ENCODE measurements at regions not wholly inside any gene's neighbourhood (a gene's known extent, or its start where the extent isn't known, plus 50 kb on each side); places are given as distances from the start of the nearest gene placed in this dataset.
A peak's percentile ranks its signal among the peaks of the same experiment; 100 is the strongest.

DNA sequence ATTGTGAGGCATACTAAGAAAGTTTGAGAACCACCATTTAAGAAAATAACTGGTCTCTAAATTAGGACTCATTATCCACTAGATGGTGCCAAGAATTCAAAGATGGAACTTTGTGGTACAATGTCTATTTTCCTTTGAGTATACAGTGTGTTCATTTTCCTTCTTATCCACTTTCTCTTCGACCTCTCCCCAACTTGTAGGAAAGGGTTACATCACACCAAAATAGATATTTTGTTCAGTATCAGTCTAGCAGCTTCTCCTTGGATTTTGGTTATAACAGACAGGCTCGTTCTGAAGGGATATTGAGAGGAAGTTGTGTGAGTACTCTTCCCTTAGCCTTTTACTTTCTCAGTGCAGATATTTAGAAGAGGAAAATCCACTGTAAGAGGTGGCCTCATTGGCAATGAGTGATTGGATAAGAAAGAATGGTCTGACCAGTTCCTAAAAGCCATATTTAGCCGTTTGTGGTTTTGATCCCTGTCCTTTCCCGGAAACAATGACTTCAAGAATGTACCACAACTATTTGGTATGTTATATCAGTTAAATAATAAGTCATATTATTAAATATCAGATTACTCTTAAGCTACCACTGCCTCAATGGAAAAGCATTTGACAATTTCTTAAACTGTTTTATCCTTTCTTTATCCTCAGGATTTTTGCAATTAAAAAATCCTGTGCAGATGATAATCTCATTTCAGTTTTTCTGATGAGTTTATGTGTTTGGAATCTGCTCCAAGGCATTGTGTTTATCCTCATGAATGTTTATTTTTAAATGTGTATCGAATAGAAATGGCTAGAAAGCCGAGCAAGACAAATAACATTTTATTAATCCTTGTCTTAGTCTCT is 69.0 kb upstream of the GRAMD2B start:
- intact Hi-C loops (cut with micrococcal nuclease), result loop anchor here (1.0 to 5.0 kb wide), 8 partner anchors 68 to 453 kb away; partner anchors contain the start of genes ALDH7A1, GRAMD2B and LMNB1
- no peaks in the 10 kb centered on the region for H3K79me2 ChIP-seq (ENCODE audit: control insufficient read depth, insufficient read depth, low read length)
- peak overlapping the region; percentile 76 for H3K4me2 ChIP-seq (ENCODE audit: insufficient read depth, low read length)
- peak overlapping the region; percentile 81 for H3K27ac ChIP-seq (ENCODE audit: insufficient read depth, low read depth, low read length)
- no peaks in the 10 kb centered on the region for H4K20me1 ChIP-seq (replicated peaks; ENCODE audit: control insufficient read depth, extremely low read depth, insufficient read depth, low read length)
- ChIA-PET CTCF (interaction anchor here (0.6 to 8.2 kb wide), 21 partner anchors 12 to 455 kb away, joined by 3 to 128 read pairs (median 4); partner anchors contain the start of genes ALDH7A1, GRAMD2B and PHAX), POLR2A (interaction anchor here (0.6 kb wide), 1 partner anchor 559 kb away, joined by 6 read pairs; no protein-coding TSS in a partner anchor)
- dilution Hi-C loops (cut with MboI; ENCODE audit: extremely low pct_ligation_motif_present, low sequenced_read_pairs), result no loop called here
- peaks cover 0 to 14% of the 10 kb centered on the region in 2 experiments for H3K27me3 ChIP-seq (ENCODE audit: control insufficient read depth in 2 of 2, insufficient read depth in 2 of 2, low read length in 2 of 2)
- DNase-seq (ENCODE audit: low read depth, low spot score), result peak; percentile 74
- H3K9me1 ChIP-seq (replicated peaks; ENCODE audit: control insufficient read depth, extremely low read depth, insufficient read depth, low read length), result no peaks in the 10 kb centered on the region
- peak; percentile 40 for FAIRE-seq
- peak; percentile 39 for TF ChIP-seq JUN (IDR thresholded peaks at IDR 0.05; ENCODE audit: borderline replicate concordance, insufficient read depth, insufficient read length, low read depth)
- TF ChIP-seq CTCF (IDR thresholded peaks at IDR 0.05; ENCODE audit: extremely low read depth in 1 of 2, insufficient read depth in 1 of 2, low read depth in 1 of 2, low read length in 2 of 2), result peak in 1 of 2 donors; percentile 9
- TF ChIP-seq POLR2AphosphoS5 (IDR thresholded peaks at IDR 0.05; ENCODE audit: insufficient read depth, low read depth, low read length), result peak; percentile 71
- TF ChIP-seq MAX (IDR thresholded peaks at IDR 0.05; ENCODE audit: insufficient read depth, insufficient read length), result no peak
- TF ChIP-seq FOS (IDR thresholded peaks at IDR 0.05; ENCODE audit: borderline replicate concordance, insufficient read depth, low read length), result peak; percentile 35
- TF ChIP-seq POLR2A (IDR thresholded peaks at IDR 0.05; ENCODE audit: low read depth, low read length), result no peak
- no peak for TF ChIP-seq MYC (IDR thresholded peaks at IDR 0.05; ENCODE audit: low read depth, low read length)
- no peak for TF ChIP-seq GATA2 (IDR thresholded peaks at IDR 0.05; ENCODE audit: insufficient read depth, insufficient read length, low read depth, low read length)
- peak overlapping the region in 1 of 3 experiments; percentile 51 for H3K4me3 ChIP-seq (replicated peaks in 1 of 3; ENCODE audit: insufficient read depth in 1 of 3, low read depth in 1 of 3, low read length in 3 of 3)
- H3K4me1 ChIP-seq (ENCODE audit: control insufficient read depth, extremely low read depth, insufficient read depth, low read length), result peaks cover 36% of the 10 kb centered on the region
- peak overlapping the region; percentile 78 for H3K9ac ChIP-seq (replicated peaks; ENCODE audit: extremely low read depth, insufficient read depth, low read length)
- TSS peak; percentile 99 for BruUV-seq (replicated peaks)
- H2AFZ ChIP-seq (ENCODE audit: low read depth, low read length), result peak overlapping the region; percentile 75
- no peaks in the 10 kb centered on the region for H3K9me3 ChIP-seq (replicated peaks; ENCODE audit: control insufficient read depth, insufficient read depth, low read length)
- H3K36me3 ChIP-seq (ENCODE audit: control insufficient read depth in 2 of 2, extremely low read depth in 1 of 2, insufficient read depth in 2 of 2, low read length in 2 of 2), result no peaks in the 10 kb centered on the region

Data from endothelial cell of umbilical vein (primary cell).